GM12864 (cell line): ENCODE measurements at regions not wholly inside any gene's neighbourhood (a gene's known extent, or its start where the extent isn't known, plus 50 kb on each side); places are given as distances from the start of the nearest gene placed in this dataset.

Experiments
- DNase-seq: peaks from one replicate; pipeline ENCODE4 v3.0.0-alpha.2; 2011; ENCODE audit warnings: low read depth
- H3K4me3 ChIP-seq: 2 replicates; pipeline ENCODE4 v1.5.1; 2011; ENCODE audit warnings: mild to moderate bottlenecking, low read depth, low read length, control low read depth
- TF ChIP-seq, protein P1 (sequence below): IDR thresholded peaks from 2 replicates; pipeline ENCODE4 v1.5.1; 2011; ENCODE audit warnings: low read depth, mild to moderate bottlenecking, moderate library complexity, low read length, control low read depth, inconsistent platforms; ENCODE audit errors: missing control alignments

GRCh38 chr2:61632276-61633169, 94.4 kb upstream of the XPO1 start:
- TF ChIP-seq, protein P1, sequence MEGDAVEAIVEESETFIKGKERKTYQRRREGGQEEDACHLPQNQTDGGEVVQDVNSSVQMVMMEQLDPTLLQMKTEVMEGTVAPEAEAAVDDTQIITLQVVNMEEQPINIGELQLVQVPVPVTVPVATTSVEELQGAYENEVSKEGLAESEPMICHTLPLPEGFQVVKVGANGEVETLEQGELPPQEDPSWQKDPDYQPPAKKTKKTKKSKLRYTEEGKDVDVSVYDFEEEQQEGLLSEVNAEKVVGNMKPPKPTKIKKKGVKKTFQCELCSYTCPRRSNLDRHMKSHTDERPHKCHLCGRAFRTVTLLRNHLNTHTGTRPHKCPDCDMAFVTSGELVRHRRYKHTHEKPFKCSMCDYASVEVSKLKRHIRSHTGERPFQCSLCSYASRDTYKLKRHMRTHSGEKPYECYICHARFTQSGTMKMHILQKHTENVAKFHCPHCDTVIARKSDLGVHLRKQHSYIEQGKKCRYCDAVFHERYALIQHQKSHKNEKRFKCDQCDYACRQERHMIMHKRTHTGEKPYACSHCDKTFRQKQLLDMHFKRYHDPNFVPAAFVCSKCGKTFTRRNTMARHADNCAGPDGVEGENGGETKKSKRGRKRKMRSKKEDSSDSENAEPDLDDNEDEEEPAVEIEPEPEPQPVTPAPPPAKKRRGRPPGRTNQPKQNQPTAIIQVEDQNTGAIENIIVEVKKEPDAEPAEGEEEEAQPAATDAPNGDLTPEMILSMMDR: no peak
- DNase-seq: no peak
- H3K4me3 ChIP-seq: no peak overlapping the region

DNA sequence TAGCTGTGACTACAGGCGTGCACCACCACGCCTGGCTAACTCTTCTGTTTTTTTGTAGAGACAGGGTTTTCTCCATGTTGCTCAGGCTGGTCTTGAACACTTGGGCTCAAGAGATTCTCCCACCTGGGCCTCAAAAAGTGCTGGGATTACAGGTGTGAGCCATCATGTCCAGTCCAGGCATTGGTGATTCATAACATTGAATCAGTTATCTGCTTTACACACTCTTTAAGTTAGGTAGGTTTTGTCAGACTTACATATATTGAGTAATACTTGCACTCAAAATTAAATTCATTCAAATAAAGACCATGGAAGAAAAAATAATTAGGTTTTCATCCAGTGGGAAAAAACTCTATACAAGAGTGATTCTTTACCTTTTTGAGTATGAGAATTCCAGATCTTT, 93.2 kb upstream of the XPO1 start:
- H3K4me3 ChIP-seq: no peak overlapping the region
- DNase-seq: no peak
- TF ChIP-seq, protein P1: no peak

GRCh38 chr2:61626827-61627226, 88.7 kb upstream of the XPO1 start:
- DNase-seq: no peak
- TF ChIP-seq, protein P1: no peak
- no peak overlapping the region for H3K4me3 ChIP-seq

GRCh38 chr2:61623747-61624146, 85.6 kb upstream of the XPO1 start:
- H3K4me3 ChIP-seq: no peak overlapping the region
- TF ChIP-seq, protein P1: no peak
- no peak for DNase-seq

- no peak for DNase-seq
- TF ChIP-seq, protein P1: no peak
- H3K4me3 ChIP-seq: no peak overlapping the region
Observed at GRCh38 chr2:61620244-61621159, 82.3 kb upstream of the XPO1 start.

DNA sequence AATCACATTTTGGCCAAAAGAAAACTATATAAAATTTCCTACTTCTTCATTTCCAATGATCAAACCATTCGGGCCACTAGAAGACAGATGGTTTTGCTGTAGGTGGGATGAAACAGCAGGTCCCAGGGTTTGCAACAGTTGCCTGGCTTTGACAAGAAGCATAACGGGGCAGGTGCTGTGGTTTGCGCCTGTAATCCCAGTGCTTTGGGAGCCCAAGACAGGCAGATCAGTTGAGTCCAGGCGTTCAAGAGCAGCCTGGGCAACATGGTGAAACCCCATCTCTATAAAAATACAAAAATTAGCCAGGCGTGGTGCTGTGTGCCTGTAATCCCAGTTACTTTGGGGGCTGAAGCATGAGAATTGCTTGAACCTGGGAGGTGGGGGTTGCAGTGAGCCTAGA, 81.4 kb upstream of the XPO1 start:
- no peak for DNase-seq
- H3K4me3 ChIP-seq: no peak overlapping the region
- TF ChIP-seq, protein P1: no peak
